ENCODE measurements at regions not wholly inside any gene's neighbourhood (a gene's known extent, or its start where the extent isn't known, plus 50 kb on each side); places are given as distances from the start of the nearest gene placed in this dataset.

- TF ChIP-seq EZH2 (IDR thresholded peaks at IDR 0.05) (no peak), POLR2AphosphoS5 (IDR thresholded peaks at IDR 0.05; ENCODE audit: borderline replicate concordance, low read depth, low read length) (no peak), FOXP2 (optimal IDR thresholded peaks at IDR 0.05; ENCODE audit: control extremely low read depth, extremely low read length, insufficient read depth) (no peak)
These were observed 149.7 kb upstream of the VANGL1 start for GRCh38 chr1:115492019-115492595.
